ENCODE measurements at regions not wholly inside any gene's neighbourhood (a gene's known extent, or its start where the extent isn't known, plus 50 kb on each side); places are given as distances from the start of the nearest gene placed in this dataset.

DNA sequence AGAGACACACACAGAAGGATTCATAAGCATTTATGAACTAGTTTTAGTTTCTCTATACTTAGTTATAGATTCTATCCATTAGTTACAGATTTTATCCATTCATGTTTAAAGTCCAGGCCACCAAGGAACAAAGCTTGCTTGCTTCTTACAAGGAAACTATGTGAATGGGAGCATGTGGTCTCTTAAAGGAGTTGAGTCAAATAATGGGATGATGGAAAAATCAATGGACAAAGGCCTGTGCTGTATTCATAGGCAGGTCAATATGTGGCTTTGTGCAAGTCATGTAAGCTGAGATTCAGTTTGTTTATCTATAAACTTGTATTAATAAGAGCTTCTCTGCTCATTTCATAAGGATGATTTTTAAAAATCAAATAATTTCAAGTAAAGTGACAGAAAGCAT is 172.8 kb upstream of the CDK1 start:
- Histone ChIP-seq H3K9ac (no peak overlapping the region), H3K4me2 (ENCODE audit: low read length) (no peak overlapping the region), H3K79me2 (no peaks in the 10 kb centered on the region), H3K36me3 (ENCODE audit: control insufficient read depth, insufficient read depth, low read length) (no peaks in the 10 kb centered on the region), H3K27me3 (ENCODE audit: control insufficient read depth, insufficient read depth, low read length) (no peaks in the 10 kb centered on the region), H3K9me3 (ENCODE audit: control insufficient read depth, low read length) (no peaks in the 10 kb centered on the region), H3K4me1 (peaks cover 5% of the 10 kb centered on the region), H2AFZ (no peak overlapping the region), H3K4me3 (ENCODE audit: low read depth, low read length) (no peak overlapping the region), H3K27ac (no peak overlapping the region)
- TF ChIP-seq, protein P1, sequence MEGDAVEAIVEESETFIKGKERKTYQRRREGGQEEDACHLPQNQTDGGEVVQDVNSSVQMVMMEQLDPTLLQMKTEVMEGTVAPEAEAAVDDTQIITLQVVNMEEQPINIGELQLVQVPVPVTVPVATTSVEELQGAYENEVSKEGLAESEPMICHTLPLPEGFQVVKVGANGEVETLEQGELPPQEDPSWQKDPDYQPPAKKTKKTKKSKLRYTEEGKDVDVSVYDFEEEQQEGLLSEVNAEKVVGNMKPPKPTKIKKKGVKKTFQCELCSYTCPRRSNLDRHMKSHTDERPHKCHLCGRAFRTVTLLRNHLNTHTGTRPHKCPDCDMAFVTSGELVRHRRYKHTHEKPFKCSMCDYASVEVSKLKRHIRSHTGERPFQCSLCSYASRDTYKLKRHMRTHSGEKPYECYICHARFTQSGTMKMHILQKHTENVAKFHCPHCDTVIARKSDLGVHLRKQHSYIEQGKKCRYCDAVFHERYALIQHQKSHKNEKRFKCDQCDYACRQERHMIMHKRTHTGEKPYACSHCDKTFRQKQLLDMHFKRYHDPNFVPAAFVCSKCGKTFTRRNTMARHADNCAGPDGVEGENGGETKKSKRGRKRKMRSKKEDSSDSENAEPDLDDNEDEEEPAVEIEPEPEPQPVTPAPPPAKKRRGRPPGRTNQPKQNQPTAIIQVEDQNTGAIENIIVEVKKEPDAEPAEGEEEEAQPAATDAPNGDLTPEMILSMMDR (IDR thresholded peaks at IDR 0.05): no peak

DNA sequence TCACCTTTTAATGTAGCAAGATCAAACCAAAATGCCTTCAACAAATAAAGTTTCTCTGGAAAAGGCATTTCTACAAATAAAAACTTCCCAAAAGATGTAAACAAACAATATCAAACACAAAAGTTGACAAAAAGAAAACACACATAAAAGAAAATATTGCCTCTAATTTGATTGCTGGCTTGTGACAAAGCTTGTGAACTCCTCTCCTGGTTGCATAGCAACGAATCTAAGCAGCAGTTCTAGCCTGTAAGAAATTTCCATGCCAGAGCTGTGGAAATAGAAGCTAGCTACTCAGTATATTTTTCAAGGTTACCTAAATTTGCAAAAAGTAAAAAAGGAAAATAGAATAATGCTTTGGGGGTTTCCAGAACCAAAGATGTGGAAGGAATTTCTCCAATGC is 173.9 kb upstream of the CDK1 start:
- Histone ChIP-seq H3K27ac (no peak overlapping the region), H3K4me1 (peaks cover 5% of the 10 kb centered on the region), H3K27me3 (ENCODE audit: control insufficient read depth, insufficient read depth, low read length) (no peaks in the 10 kb centered on the region), H3K36me3 (ENCODE audit: control insufficient read depth, insufficient read depth, low read length) (no peaks in the 10 kb centered on the region), H2AFZ (no peak overlapping the region), H3K9me3 (ENCODE audit: control insufficient read depth, low read length) (no peaks in the 10 kb centered on the region), H3K4me3 (ENCODE audit: low read depth, low read length) (no peak overlapping the region), H3K79me2 (no peaks in the 10 kb centered on the region), H3K4me2 (ENCODE audit: low read length) (no peak overlapping the region), H3K9ac (no peak overlapping the region)
- TF ChIP-seq, protein P1 (IDR thresholded peaks at IDR 0.05): no peak

DNA sequence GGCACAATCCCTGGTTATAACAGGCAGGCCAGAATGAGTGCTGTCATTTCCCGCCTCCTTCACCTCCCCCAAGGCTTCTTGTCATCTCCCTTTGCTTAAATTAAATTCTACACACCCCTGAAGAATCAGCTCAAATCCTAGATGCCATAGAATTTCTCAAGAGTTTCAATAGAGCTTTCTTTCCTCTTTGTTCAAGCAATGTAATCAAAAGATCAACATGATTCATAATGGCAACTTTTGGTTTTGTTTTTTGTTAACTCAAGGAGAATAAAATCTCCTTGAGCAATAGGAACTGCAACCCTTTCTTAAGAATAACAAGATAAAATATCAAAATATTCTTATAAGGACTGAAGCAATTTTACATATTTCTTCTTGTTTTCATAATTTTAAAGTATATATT is 180.8 kb upstream of the CDK1 start:
- TF ChIP-seq, protein P1 (IDR thresholded peaks at IDR 0.05): no peak
- H3K36me3 ChIP-seq (ENCODE audit: control insufficient read depth, insufficient read depth, low read length): no peaks in the 10 kb centered on the region
- H3K27ac ChIP-seq: no peak overlapping the region
- no peaks in the 10 kb centered on the region for H3K4me1 ChIP-seq
- no peak overlapping the region for H2AFZ ChIP-seq
- no peaks in the 10 kb centered on the region for H3K9me3 ChIP-seq (ENCODE audit: control insufficient read depth, low read length)
- H3K9ac ChIP-seq: no peak overlapping the region
- no peak overlapping the region for H3K4me3 ChIP-seq (ENCODE audit: low read depth, low read length)
- no peak overlapping the region for H3K4me2 ChIP-seq (ENCODE audit: low read length)
- no peaks in the 10 kb centered on the region for H3K27me3 ChIP-seq (ENCODE audit: control insufficient read depth, insufficient read depth, low read length)
- H3K79me2 ChIP-seq: no peaks in the 10 kb centered on the region

DNA sequence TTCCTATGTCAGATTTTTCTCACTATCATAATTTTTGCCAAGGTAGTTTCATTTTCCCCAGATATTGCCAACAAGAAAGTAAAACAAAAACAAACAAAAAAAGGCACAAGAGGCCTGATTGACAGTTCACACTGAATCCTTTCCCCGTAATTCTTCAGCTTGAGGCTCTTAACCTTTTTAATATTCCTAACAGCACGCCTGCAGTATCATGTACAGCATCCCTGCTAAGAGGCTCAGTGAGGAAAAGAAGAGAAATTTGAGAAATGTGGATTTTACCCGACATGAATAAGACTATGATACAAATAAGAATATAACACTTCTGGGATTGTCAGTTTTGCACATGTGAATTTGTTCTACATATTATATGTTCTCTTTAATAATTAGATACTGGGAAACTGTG is 182.4 kb upstream of the CDK1 start:
- Histone ChIP-seq H3K27ac (no peak overlapping the region), H2AFZ (no peak overlapping the region), H3K79me2 (no peaks in the 10 kb centered on the region), H3K4me1 (no peaks in the 10 kb centered on the region), H3K4me3 (ENCODE audit: low read depth, low read length) (no peak overlapping the region), H3K9ac (no peak overlapping the region), H3K4me2 (ENCODE audit: low read length) (no peak overlapping the region), H3K36me3 (ENCODE audit: control insufficient read depth, insufficient read depth, low read length) (no peaks in the 10 kb centered on the region), H3K9me3 (ENCODE audit: control insufficient read depth, low read length) (no peaks in the 10 kb centered on the region), H3K27me3 (ENCODE audit: control insufficient read depth, insufficient read depth, low read length) (no peaks in the 10 kb centered on the region)
- TF ChIP-seq, protein P1 (IDR thresholded peaks at IDR 0.05): no peak

DNA sequence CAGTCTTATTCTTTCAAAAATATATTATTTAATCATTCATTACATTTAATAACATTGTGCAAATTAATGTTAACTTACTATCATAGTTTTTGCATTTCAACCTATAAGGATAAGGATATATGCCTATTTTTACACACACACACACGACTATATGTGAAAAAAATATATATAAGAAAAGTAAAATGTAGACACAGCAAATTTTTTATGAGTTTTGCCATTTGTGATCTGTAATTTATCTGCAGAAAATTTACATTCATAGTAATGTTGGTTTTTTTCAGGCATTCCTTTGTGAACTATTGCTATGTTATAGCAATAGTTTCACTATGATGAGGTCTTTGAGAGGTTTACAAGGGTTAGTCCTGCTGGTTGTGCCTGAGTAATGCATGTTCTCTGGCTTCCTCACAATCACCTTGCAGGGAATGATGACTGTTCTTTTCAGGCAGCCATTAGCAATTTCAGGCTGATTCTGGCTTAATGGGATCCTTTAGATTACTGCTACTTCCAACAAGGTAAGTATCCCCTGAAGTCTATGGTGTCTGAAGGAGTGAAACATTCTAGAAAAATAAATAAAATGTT is 183.7 kb upstream of the CDK1 start:
- Histone ChIP-seq H3K27ac (no peak overlapping the region), H3K36me3 (ENCODE audit: control insufficient read depth, insufficient read depth, low read length) (no peaks in the 10 kb centered on the region), H3K9me3 (ENCODE audit: control insufficient read depth, low read length) (no peaks in the 10 kb centered on the region), H3K4me1 (no peaks in the 10 kb centered on the region), H3K79me2 (no peaks in the 10 kb centered on the region), H2AFZ (no peak overlapping the region), H3K27me3 (ENCODE audit: control insufficient read depth, insufficient read depth, low read length) (no peaks in the 10 kb centered on the region), H3K4me3 (ENCODE audit: low read depth, low read length) (no peak overlapping the region), H3K9ac (no peak overlapping the region), H3K4me2 (ENCODE audit: low read length) (no peak overlapping the region)
- TF ChIP-seq, protein P1 (IDR thresholded peaks at IDR 0.05): no peak
